ENCODE measurements at regions not wholly inside any gene's neighbourhood (a gene's known extent, or its start where the extent isn't known, plus 50 kb on each side); places are given as distances from the start of the nearest gene placed in this dataset.

- TF ChIP-seq CTCF (conservative IDR thresholded peaks at IDR 0.05) (no peak), EZH2 (IDR thresholded peaks at IDR 0.05; ENCODE audit: low read depth) (no peak)
Observed at GRCh38 chr11:33956611-33957010, 64.7 kb upstream of the LMO2 start.
